IMR-90 (cell line): ENCODE measurements at regions not wholly inside any gene's neighbourhood (a gene's known extent, or its start where the extent isn't known, plus 50 kb on each side); places are given as distances from the start of the nearest gene placed in this dataset.

Source experiments
- BHLHE40 ChIP-seq: fragments of 150-350 bp; IDR thresholded peaks from 2 replicates; pipeline ENCODE4 v1.6.1; 2016; ENCODE audit warnings: mild to moderate bottlenecking, low read depth, low read length
- CEBPB ChIP-seq: IDR thresholded peaks from 2 replicates; pipeline ENCODE4 v1.6.1; 2012; ENCODE audit warnings: low read depth, low read length, improper control_type of control experiment
- CHD1 ChIP-seq: IDR thresholded peaks from 2 replicates; pipeline ENCODE4 v1.6.1; 2012; ENCODE audit warnings: low read depth, low read length, improper control_type of control experiment
- CTCF ChIP-seq: conservative IDR thresholded peaks from 2 replicates; pipeline ENCODE4 v1.5.1; 2012; ENCODE audit warnings: mild to moderate bottlenecking, low read depth, low read length, improper control_type of control experiment
- FOS ChIP-seq: fragments of 150-350 bp; IDR thresholded peaks from 2 replicates; pipeline ENCODE4 v1.6.1; 2016; ENCODE audit warnings: low read depth, low read length
- POLR2A ChIP-seq: IDR thresholded peaks from 2 replicates; pipeline ENCODE4 v1.6.1; 2012; ENCODE audit warnings: mild to moderate bottlenecking, low read depth, low read length
- RAD21 ChIP-seq: IDR thresholded peaks from 2 replicates; pipeline ENCODE4 v1.6.1; 2012; ENCODE audit warnings: low read length, improper control_type of control experiment
- RFX5 ChIP-seq: IDR thresholded peaks from 2 replicates; pipeline ENCODE4 v1.8.0; 2012; ENCODE audit warnings: low read depth, mild to moderate bottlenecking, low read length, moderate library complexity

- no peak for TF ChIP-seq POLR2A
- TF ChIP-seq CHD1, result no peak
- TF ChIP-seq CTCF, result no peak
- no peak for TF ChIP-seq CEBPB
- no peak for TF ChIP-seq BHLHE40
- TF ChIP-seq FOS, result no peak
- TF ChIP-seq RFX5, result no peak
- no peak for TF ChIP-seq RAD21
These were observed 218.3 kb downstream of the TUSC7 start for GRCh38 chr3:116927918-116928317.
